HPDE6-E6E7 (cell line): ENCODE measurements at regions not wholly inside any gene's neighbourhood (a gene's known extent, or its start where the extent isn't known, plus 50 kb on each side); places are given as distances from the start of the nearest gene placed in this dataset.
"Not testable (repeated sequence)": the region's sequence is repeated elsewhere in the genome, so short reads cannot be mapped to it uniquely, and the experiment has no call there.

Experiments
- DNase-seq: peaks from one replicate; pipeline ENCODE4 v3.0.0; 2011; ENCODE audit warnings: missing footprints; ENCODE audit errors: extremely low spot score

- no peak for DNase-seq
These were observed 80.0 kb upstream of the TAB2 start for GRCh38 chr6:149237464-149237863.

GRCh38 chr6:149239573-149240209 lies 77.8 kb upstream of the TAB2 start:
- DNase-seq, result no peak

- DNase-seq, result no peak
These were observed 74.6 kb upstream of the TAB2 start for GRCh38 chr6:149242883-149243282.

- DNase-seq, result no peak
These were observed 73.4 kb upstream of the TAB2 start for GRCh38 chr6:149244105-149244504.

- no peak for DNase-seq
These were observed 70.7 kb upstream of the TAB2 start for GRCh38 chr6:149246691-149247384.

GRCh38 chr6:149247385-149247763 lies 70.1 kb upstream of the TAB2 start:
- no peak for DNase-seq

GRCh38 chr6:149248263-149248662 lies 69.2 kb upstream of the TAB2 start:
- DNase-seq, result not testable (repeated sequence)

GRCh38 chr6:149248693-149249369 lies 68.7 kb upstream of the TAB2 start:
- DNase-seq, result no peak

GRCh38 chr6:149249370-149250357 lies 67.8 kb upstream of the TAB2 start:
- DNase-seq, result no peak

GRCh38 chr6:149250951-149251350 lies 66.6 kb upstream of the TAB2 start:
- no peak for DNase-seq

- no peak for DNase-seq
These were observed 64.9 kb upstream of the TAB2 start for GRCh38 chr6:149252622-149253021.

- DNase-seq, result no peak
These were observed 63.3 kb upstream of the TAB2 start for GRCh38 chr6:149254253-149254652.

GRCh38 chr6:149259753-149260152 lies 57.8 kb upstream of the TAB2 start:
- no peak for DNase-seq

- DNase-seq, result no peak
These were observed 57.2 kb upstream of the TAB2 start for GRCh38 chr6:149260214-149260874.

- DNase-seq, result no peak
These were observed 56.0 kb upstream of the TAB2 start for GRCh38 chr6:149261364-149262040.

- DNase-seq, result no peak
These were observed 54.2 kb upstream of the TAB2 start for GRCh38 chr6:149263321-149263720.

GRCh38 chr6:149264629-149265028 lies 52.9 kb upstream of the TAB2 start:
- no peak for DNase-seq

GRCh38 chr6:149265945-149266344 lies 51.6 kb upstream of the TAB2 start:
- no peak for DNase-seq

- DNase-seq, result no peak
These were observed 50.9 kb upstream of the TAB2 start for GRCh38 chr6:149266659-149267058.

- DNase-seq, result no peak
These were observed 50.4 kb upstream of the TAB2 start for GRCh38 chr6:149267072-149267471.
